SH-SY5Y (cell line): ENCODE measurements at regions not wholly inside any gene's neighbourhood (a gene's known extent, or its start where the extent isn't known, plus 50 kb on each side); places are given as distances from the start of the nearest gene placed in this dataset.

Source experiments
- GATA2 ChIP-seq: IDR thresholded peaks from 2 replicates; pipeline ENCODE4 v1.6.1; 2011; ENCODE audit warnings: mild to moderate bottlenecking, low read depth, low read length
- GATA3 ChIP-seq: IDR thresholded peaks from 2 replicates; pipeline ENCODE4 v1.6.1; 2011; ENCODE audit warnings: low read depth, mild to moderate bottlenecking, low read length, moderate library complexity

DNA sequence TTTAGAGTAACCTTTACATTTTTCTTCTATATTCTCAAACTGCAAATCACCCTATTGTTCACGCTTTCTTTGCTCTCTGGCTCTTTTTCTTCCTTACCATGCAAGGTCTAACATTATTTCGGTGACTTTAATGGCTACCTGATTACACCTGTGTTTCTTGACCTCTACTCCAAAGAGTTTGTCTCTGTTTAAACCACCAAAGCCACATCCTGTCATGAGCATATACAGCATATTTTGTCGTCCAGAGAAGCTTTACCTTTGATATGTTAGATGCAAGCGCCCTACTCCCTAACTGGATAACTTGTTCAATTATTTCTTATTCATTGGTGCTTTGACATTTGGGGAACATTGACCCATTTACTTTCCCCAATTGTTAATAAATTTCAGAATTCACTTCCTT is 565.1 kb upstream of the GCFC2 start:
- no peak for TF ChIP-seq GATA3
- TF ChIP-seq GATA2 = no peak
